Ishikawa (cell line): ENCODE measurements at regions not wholly inside any gene's neighbourhood (a gene's known extent, or its start where the extent isn't known, plus 50 kb on each side); places are given as distances from the start of the nearest gene placed in this dataset.

Experiments
- CEBPB ChIP-seq: IDR thresholded peaks from 2 replicates; pipeline ENCODE4 v1.6.1; 2012
- CREB1 ChIP-seq: IDR thresholded peaks from 2 replicates; pipeline ENCODE4 v1.6.1; 2012; ENCODE audit warnings: low read depth
- EGR1 ChIP-seq: IDR thresholded peaks from 2 replicates; pipeline ENCODE4 v1.6.1; 2012
- EP300 ChIP-seq: IDR thresholded peaks from 2 replicates; pipeline ENCODE4 v1.6.1; 2012; ENCODE audit warnings: borderline replicate concordance
- FOXM1 ChIP-seq: IDR thresholded peaks from 2 replicates; pipeline ENCODE4 v1.6.1; 2012; ENCODE audit warnings: low read depth, borderline replicate concordance
- NFIC ChIP-seq: IDR thresholded peaks from 2 replicates; pipeline ENCODE4 v1.6.1; 2012
- RAD21 ChIP-seq: IDR thresholded peaks from 2 replicates; pipeline ENCODE4 v1.6.1; 2012; ENCODE audit warnings: low read depth
- TAF1 ChIP-seq: IDR thresholded peaks from 2 replicates; pipeline ENCODE4 v1.6.1; 2012; ENCODE audit warnings: low read depth, mild to moderate bottlenecking
- TCF12 ChIP-seq: IDR thresholded peaks from 2 replicates; pipeline ENCODE4 v1.6.1; 2012; ENCODE audit warnings: low read depth
- TEAD4 ChIP-seq: IDR thresholded peaks from 2 replicates; pipeline ENCODE4 v1.6.1; 2012
- YY1 ChIP-seq: IDR thresholded peaks from 2 replicates; pipeline ENCODE4 v1.6.1; 2012; ENCODE audit warnings: low read depth
- ZBTB7A ChIP-seq: IDR thresholded peaks from 2 replicates; pipeline ENCODE4 v1.6.1; 2012; ENCODE audit warnings: low read depth
- TF ChIP-seq, protein P1 (sequence below): IDR thresholded peaks from 2 replicates; pipeline ENCODE4 v1.6.1; 2012
- TF ChIP-seq, protein P2 (sequence below): IDR thresholded peaks from 2 replicates; pipeline ENCODE4 v1.6.1; 2012
- TF ChIP-seq, protein P3 (sequence below): IDR thresholded peaks from 2 replicates; pipeline ENCODE4 v1.6.1; 2012; ENCODE audit warnings: low read depth, mild to moderate bottlenecking

DNA sequence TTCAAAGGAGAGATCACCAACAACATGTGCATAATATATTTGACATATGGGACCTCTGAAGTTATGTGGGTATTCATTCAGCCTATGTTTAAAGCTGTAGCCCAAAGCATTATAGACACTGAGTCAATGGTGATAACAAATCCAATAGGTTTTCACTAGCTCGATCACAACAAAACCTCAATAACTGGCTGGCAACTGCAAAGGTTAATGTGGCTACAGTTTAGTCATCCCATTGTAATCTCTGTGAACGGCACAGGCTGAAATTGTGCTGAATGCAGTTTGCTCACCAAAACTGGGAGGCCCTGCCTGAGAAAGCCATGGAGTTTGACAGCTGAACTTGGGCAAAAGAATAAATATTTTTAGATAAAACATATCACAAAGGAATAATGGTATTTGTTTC lies 152.4 kb upstream of the ADO start:
- TF ChIP-seq, protein P1, sequence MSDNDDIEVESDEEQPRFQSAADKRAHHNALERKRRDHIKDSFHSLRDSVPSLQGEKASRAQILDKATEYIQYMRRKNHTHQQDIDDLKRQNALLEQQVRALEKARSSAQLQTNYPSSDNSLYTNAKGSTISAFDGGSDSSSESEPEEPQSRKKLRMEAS = no peak
- TF ChIP-seq NFIC (no peak), CREB1 (no peak), EGR1 (no peak), YY1 (no peak), TAF1 (no peak), FOXM1 (no peak), CEBPB (no peak), EP300 (no peak), TEAD4 (no peak), ZBTB7A (no peak), RAD21 (no peak), TCF12 (no peak)
- TF ChIP-seq, protein P2, sequence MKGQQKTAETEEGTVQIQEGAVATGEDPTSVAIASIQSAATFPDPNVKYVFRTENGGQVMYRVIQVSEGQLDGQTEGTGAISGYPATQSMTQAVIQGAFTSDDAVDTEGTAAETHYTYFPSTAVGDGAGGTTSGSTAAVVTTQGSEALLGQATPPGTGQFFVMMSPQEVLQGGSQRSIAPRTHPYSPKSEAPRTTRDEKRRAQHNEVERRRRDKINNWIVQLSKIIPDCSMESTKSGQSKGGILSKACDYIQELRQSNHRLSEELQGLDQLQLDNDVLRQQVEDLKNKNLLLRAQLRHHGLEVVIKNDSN = no peak
- TF ChIP-seq, protein P3, sequence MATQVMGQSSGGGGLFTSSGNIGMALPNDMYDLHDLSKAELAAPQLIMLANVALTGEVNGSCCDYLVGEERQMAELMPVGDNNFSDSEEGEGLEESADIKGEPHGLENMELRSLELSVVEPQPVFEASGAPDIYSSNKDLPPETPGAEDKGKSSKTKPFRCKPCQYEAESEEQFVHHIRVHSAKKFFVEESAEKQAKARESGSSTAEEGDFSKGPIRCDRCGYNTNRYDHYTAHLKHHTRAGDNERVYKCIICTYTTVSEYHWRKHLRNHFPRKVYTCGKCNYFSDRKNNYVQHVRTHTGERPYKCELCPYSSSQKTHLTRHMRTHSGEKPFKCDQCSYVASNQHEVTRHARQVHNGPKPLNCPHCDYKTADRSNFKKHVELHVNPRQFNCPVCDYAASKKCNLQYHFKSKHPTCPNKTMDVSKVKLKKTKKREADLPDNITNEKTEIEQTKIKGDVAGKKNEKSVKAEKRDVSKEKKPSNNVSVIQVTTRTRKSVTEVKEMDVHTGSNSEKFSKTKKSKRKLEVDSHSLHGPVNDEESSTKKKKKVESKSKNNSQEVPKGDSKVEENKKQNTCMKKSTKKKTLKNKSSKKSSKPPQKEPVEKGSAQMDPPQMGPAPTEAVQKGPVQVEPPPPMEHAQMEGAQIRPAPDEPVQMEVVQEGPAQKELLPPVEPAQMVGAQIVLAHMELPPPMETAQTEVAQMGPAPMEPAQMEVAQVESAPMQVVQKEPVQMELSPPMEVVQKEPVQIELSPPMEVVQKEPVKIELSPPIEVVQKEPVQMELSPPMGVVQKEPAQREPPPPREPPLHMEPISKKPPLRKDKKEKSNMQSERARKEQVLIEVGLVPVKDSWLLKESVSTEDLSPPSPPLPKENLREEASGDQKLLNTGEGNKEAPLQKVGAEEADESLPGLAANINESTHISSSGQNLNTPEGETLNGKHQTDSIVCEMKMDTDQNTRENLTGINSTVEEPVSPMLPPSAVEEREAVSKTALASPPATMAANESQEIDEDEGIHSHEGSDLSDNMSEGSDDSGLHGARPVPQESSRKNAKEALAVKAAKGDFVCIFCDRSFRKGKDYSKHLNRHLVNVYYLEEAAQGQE = no peak

DNA sequence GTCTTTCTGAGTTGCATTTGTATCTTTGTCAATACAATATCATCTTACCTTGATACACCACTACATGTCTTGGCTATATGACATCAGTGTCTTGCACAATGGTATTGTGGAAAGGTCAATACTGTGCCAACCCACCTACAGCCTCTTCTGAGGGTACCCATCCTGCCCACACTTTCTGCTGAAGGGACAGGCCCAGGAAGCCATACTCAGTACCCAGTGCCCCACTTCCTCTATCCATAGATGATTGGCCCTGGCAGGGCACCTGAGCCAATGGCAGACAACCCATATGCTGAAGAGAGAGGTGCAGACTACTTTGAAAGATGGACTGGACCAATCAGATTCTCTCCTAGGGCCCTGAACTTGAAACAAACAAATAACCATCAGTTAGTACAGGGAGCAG lies 152.0 kb upstream of the ADO start:
- TF ChIP-seq RAD21 = no peak
- TF ChIP-seq, protein P2 = no peak
- TF ChIP-seq FOXM1 = no peak
- no peak for TF ChIP-seq CEBPB
- TF ChIP-seq ZBTB7A = no peak
- TF ChIP-seq, protein P1 = no peak
- TF ChIP-seq EP300 = no peak
- TF ChIP-seq NFIC = no peak
- TF ChIP-seq EGR1 = no peak
- TF ChIP-seq, protein P3 = no peak
- TF ChIP-seq CREB1 = no peak
- TF ChIP-seq TAF1 = no peak
- TF ChIP-seq TEAD4 = no peak
- TF ChIP-seq YY1 = no peak
- no peak for TF ChIP-seq TCF12

GRCh38 chr10:62653254-62653653 lies 151.3 kb upstream of the ADO start:
- TF ChIP-seq RAD21 (no peak), CREB1 (no peak), NFIC (no peak), TCF12 (no peak), FOXM1 (no peak), TEAD4 (no peak)

DNA sequence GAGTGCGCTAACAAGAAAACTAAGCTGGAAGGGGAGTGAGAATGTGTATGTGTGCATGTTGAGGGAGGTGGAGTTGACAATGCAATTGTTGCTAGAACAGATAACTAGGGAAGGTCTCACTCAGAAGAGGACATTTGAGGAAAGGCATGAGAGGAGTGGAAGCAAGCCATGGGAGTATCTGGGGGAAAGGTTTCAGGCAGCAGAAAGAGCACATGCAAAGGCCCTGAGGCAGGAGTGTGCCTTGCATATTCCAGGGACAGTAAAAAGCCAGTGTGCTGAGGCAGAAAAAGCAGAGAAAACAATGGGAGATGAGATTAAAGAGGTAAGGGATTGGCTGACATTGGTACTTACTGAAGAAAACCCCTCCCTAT lies 149.6 kb upstream of the ADO start:
- no peak for TF ChIP-seq RAD21

DNA sequence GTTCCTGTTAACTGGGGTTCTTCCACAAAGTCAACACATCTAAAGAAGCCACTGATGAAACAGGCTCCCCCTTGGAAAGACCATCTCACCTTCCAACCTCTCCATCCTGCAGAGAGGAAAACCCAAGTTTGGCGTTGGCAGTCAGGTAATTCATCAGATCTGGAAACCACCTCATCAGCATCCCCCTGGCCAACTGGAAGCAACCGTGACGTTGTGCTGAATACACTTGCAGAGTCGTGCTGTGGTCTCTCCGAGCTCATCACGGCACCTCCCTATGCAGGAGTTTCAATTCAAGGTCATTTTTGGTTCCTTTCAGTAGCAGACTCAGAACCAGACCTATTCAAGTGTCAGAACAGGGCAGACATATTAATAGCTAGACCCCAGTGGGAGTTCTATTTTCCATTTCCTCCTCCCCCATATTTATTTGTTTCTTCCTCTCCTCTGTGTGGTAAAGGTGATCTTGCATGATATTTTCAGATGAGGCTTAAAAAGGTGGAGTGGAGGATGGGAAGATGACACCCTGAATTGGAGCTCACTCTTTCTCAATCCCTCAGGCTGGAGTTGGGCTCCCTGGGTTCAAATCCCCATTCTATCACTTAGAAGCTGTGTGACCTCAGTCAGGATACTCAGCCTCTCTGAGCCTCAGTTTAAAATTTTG lies 149.1 kb upstream of the ADO start:
- TF ChIP-seq, protein P2 = no peak
- TF ChIP-seq ZBTB7A = no peak
- no peak for TF ChIP-seq NFIC
- no peak for TF ChIP-seq RAD21
- TF ChIP-seq CEBPB = no peak

DNA sequence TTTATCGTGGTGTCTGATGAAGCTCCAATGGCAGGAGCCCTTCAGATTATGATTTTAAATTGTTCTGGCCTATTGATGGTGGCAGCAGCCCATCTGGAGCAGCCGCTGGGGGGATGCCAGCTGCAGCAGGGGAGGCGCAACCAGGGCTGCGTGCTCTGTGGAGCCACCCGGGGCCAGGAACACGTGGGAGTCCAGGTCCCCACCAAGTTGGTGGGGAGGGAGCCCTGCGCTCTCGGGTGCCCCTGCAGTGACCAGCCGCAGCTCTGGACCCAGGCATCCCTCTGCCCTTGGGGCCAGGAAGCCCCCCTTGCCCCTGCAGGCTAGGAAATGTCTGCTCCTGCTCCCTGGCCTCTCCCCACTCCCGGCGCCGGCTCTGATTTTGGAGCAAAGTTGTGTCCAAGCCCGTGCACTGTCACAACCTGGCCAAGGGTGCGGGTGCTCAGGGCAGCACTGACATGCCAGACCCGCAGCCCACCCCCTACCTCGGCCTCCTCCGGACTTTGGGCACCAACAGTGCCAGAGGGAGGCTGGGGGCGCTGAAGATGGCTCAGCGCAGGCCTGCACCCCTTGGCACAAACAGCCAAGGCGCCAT lies 147.2 kb upstream of the ADO start:
- TF ChIP-seq RAD21 = no peak
- no peak for TF ChIP-seq TAF1
- no peak for TF ChIP-seq EGR1
- TF ChIP-seq TEAD4 = no peak
- TF ChIP-seq EP300 = no peak
- no peak for TF ChIP-seq TCF12
- TF ChIP-seq NFIC = no peak
- TF ChIP-seq ZBTB7A = no peak
- TF ChIP-seq, protein P3 = no peak
- no peak for TF ChIP-seq CREB1
- TF ChIP-seq, protein P1 = no peak
- TF ChIP-seq, protein P2 = no peak
- no peak for TF ChIP-seq CEBPB
- no peak for TF ChIP-seq FOXM1
- no peak for TF ChIP-seq YY1
